Spleen (tissue), 11 donors: ENCODE measurements at regions not wholly inside any gene's neighbourhood (a gene's known extent, or its start where the extent isn't known, plus 50 kb on each side); places are given as distances from the start of the nearest gene placed in this dataset.

ENCODE experiments used
- DNase-seq: peaks from one replicate; pipeline ENCODE4 v3.0.0-alpha.2; 2020
- H3K27ac ChIP-seq, 8 donors: fragments of 200-600 bp; sonication (generic) in 7 of 8; 1 replicate in 4 of 8; 2 replicates in 4 of 8; pipeline versions ENCODE4 v1.5.0 to v1.8.0; 2016 to 2021; ENCODE audit warnings: inconsistent platforms in 4 of 8, mild to moderate bottlenecking in 4 of 8, moderate library complexity in 1 of 8
- H3K27me3 ChIP-seq, 7 donors: fragments of 200-600 bp; sonication (generic) in 6 of 7; replicated peaks in 1 of 7; 1 replicate in 4 of 7; 2 replicates in 3 of 7; pipeline versions ENCODE4 v1.5.0 to v1.8.0; 2016 to 2021; ENCODE audit warnings: inconsistent platforms in 3 of 7, mild to moderate bottlenecking in 1 of 7
- H3K36me3 ChIP-seq, 6 donors: fragments of 200-600 bp; sonication (generic) in 5 of 6; 1 replicate in 4 of 6; 2 replicates in 2 of 6; pipeline versions ENCODE4 v1.5.0 to v1.8.0; 2016 to 2021; ENCODE audit warnings: inconsistent platforms in 2 of 6
- H3K4me1 ChIP-seq, 6 donors: fragments of 200-600 bp; sonication (generic) in 5 of 6; 1 replicate in 3 of 6; 2 replicates in 3 of 6; pipeline versions ENCODE4 v1.5.0 to v1.8.0; 2016 to 2021; ENCODE audit warnings: inconsistent platforms in 3 of 6
- H3K4me3 ChIP-seq, 8 donors: fragments of 200-600 bp; sonication (generic) in 7 of 8; 1 replicate in 4 of 8; 2 replicates in 4 of 8; pipeline versions ENCODE4 v1.5.0 to v1.8.0; 2016 to 2021; ENCODE audit warnings: inconsistent platforms in 4 of 8, mild to moderate bottlenecking in 4 of 8, moderate library complexity in 2 of 8
- H3K9me3 ChIP-seq, 8 donors: fragments of 200-600 bp; sonication (generic) in 7 of 8; 1 replicate in 4 of 8; 2 replicates in 4 of 8; pipeline versions ENCODE4 v1.5.0 to v1.8.0; 2016 to 2021; ENCODE audit warnings: inconsistent platforms in 4 of 8
- CTCF ChIP-seq, 11 experiments: fragments of 200-600 bp in 7 of 11; fragments of 450-650 bp in 4 of 11; sonication (generic) in 4 of 11; IDR thresholded peaks in 8 of 11; conservative IDR thresholded peaks in 3 of 11; 1 replicate in 7 of 11; 2 replicates in 4 of 11; pipeline versions ENCODE4 v1.4.0 to v1.8.0; 2016 to 2021; ENCODE audit warnings: antibody characterized with exemption in 11 of 11, inconsistent platforms in 4 of 11, mild to moderate bottlenecking in 1 of 11
- POLR2A ChIP-seq, 3 donors: fragments of 450-650 bp; IDR thresholded peaks; one replicate each; pipeline ENCODE4 v1.5.1; 2017; ENCODE audit warnings: antibody characterized with exemption in 3 of 3, mild to moderate bottlenecking in 1 of 3
- POLR2AphosphoS5 ChIP-seq, 3 donors: sonication (generic); formaldehyde crosslinking; IDR thresholded peaks; one replicate each; pipeline ENCODE4 v1.5.1; 2017; ENCODE audit warnings: antibody characterized with exemption in 3 of 3
- WGBS, 5 donors: extraction: QIAGEN DNeasy Blood & Tissue Kit in 3 of 5; methylation state at CpG; one replicate each; pipeline versions ENCODE4 v1.1.5 to v1.1.7; 2013 to 2018; 5-methylcytosine and 5-hydroxymethylcytosine counted together
- intact Hi-C: fragments of 100-400 bp; cut with DNase I; formaldehyde crosslinking; loops from one replicate; pipeline ENCODE4 v1.15.0; 2023; ENCODE audit warnings: low total_unique reads
- donor health status: healthy with polysubstance abuse.
- donor health status: DM: no; HTN: no; CAD: no; lungs with moderate emphysema.
- donor health status: DM: no; HTN: no; CAD: no.
- donor health status: Bipolar disorder and iron deficiency.
- donor health status: healthy.
- donor health status: DM: no; HTN: no; CAD: no.
- donor health status: DM: yes; HTN: yes; CAD: no.

GRCh38 chr3:182523836-182524235 is 269.5 kb upstream of the ATP11B start:
- Histone ChIP-seq H3K4me1 (no peaks in the 10 kb centered on the region), H3K4me3 (no peak overlapping the region), H3K27me3 (peaks cover 0 to 4% (median 0%) of the 10 kb centered on the region in 7 donors), H3K9me3 (no peaks in the 10 kb centered on the region), H3K36me3 (no peaks in the 10 kb centered on the region), H3K27ac (no peak overlapping the region)
- TF ChIP-seq POLR2A (IDR thresholded peaks at IDR 0.05) = no peak
- no peak for TF ChIP-seq POLR2AphosphoS5 (IDR thresholded peaks at IDR 0.05)
- TF ChIP-seq CTCF (IDR thresholded peaks at IDR 0.05 in 8 of 11, conservative IDR thresholded peaks at IDR 0.05 in 3 of 11) = no peak
- no peak for DNase-seq
- 80 to 96% (median 90%) methylated on average over 2 of the region's 2 CpGs for WGBS, 5 donors
- intact Hi-C loops = no loop called here

GRCh38 chr3:182524711-182525401 is 268.4 kb upstream of the ATP11B start:
- Histone ChIP-seq H3K4me1 (no peaks in the 10 kb centered on the region), H3K27ac (no peak overlapping the region), H3K9me3 (no peaks in the 10 kb centered on the region), H3K36me3 (no peaks in the 10 kb centered on the region), H3K27me3 (peaks cover 0 to 4% (median 0%) of the 10 kb centered on the region in 7 donors), H3K4me3 (no peak overlapping the region)
- intact Hi-C loops = no loop called here
- DNase-seq = no peak
- WGBS, 5 donors = 64 to 74% (median 70%) methylated on average over 5 of the region's 5 CpGs
- TF ChIP-seq POLR2AphosphoS5 (IDR thresholded peaks at IDR 0.05) (no peak), CTCF (IDR thresholded peaks at IDR 0.05 in 8 of 11, conservative IDR thresholded peaks at IDR 0.05 in 3 of 11) (no peak), POLR2A (IDR thresholded peaks at IDR 0.05) (no peak)

GRCh38 chr3:182525766-182526374 is 267.4 kb upstream of the ATP11B start:
- Histone ChIP-seq H3K9me3 (no peaks in the 10 kb centered on the region), H3K27me3 (peaks cover 0 to 4% (median 0%) of the 10 kb centered on the region in 7 donors), H3K36me3 (no peaks in the 10 kb centered on the region), H3K27ac (no peak overlapping the region), H3K4me1 (no peaks in the 10 kb centered on the region), H3K4me3 (no peak overlapping the region)
- intact Hi-C loops = no loop called here
- TF ChIP-seq CTCF (IDR thresholded peaks at IDR 0.05 in 8 of 11, conservative IDR thresholded peaks at IDR 0.05 in 3 of 11) = no peak
- TF ChIP-seq POLR2AphosphoS5 (IDR thresholded peaks at IDR 0.05) = no peak
- no peak for TF ChIP-seq POLR2A (IDR thresholded peaks at IDR 0.05)
- no peak for DNase-seq
- 61 to 73% (median 70%) methylated on average over 4 of the region's 4 CpGs for WGBS, 5 donors

GRCh38 chr3:182527745-182528144 is 265.6 kb upstream of the ATP11B start:
- no peak overlapping the region for H3K4me3 ChIP-seq
- no peak overlapping the region for H3K27ac ChIP-seq
- no peak for DNase-seq
- no peaks in the 10 kb centered on the region for H3K9me3 ChIP-seq
- no peaks in the 10 kb centered on the region for H3K36me3 ChIP-seq
- intact Hi-C loops = no loop called here
- no peaks in the 10 kb centered on the region for H3K4me1 ChIP-seq
- no peak for TF ChIP-seq CTCF (IDR thresholded peaks at IDR 0.05 in 8 of 11, conservative IDR thresholded peaks at IDR 0.05 in 3 of 11)
- TF ChIP-seq POLR2AphosphoS5 (IDR thresholded peaks at IDR 0.05) = no peak
- TF ChIP-seq POLR2A (IDR thresholded peaks at IDR 0.05) = no peak
- no peaks in the 10 kb centered on the region for H3K27me3 ChIP-seq
